Osteoblast (primary cell): ENCODE measurements at regions not wholly inside any gene's neighbourhood (a gene's known extent, or its start where the extent isn't known, plus 50 kb on each side); places are given as distances from the start of the nearest gene placed in this dataset.

Source experiments
- DNase-seq: peaks from one replicate; pipeline ENCODE4 v3.0.0; 2011; ENCODE audit warnings: low spot score, mixed read lengths; ENCODE audit not compliant: insufficient read length; ENCODE audit errors: missing footprints
- H2AFZ ChIP-seq: 2 replicates; pipeline ENCODE4 v1.6.0; 2011; ENCODE audit warnings: mild to moderate bottlenecking, low read length
- H3K27ac ChIP-seq: 2 replicates; pipeline ENCODE4 v1.5.1; 2011; ENCODE audit warnings: mild to moderate bottlenecking, low read depth, low read length, moderate library complexity
- H3K27me3 ChIP-seq: 2 replicates; pipeline ENCODE4 v1.6.0; 2012; ENCODE audit warnings: mild to moderate bottlenecking, control low read depth, inconsistent platforms, low read length, moderate library complexity; ENCODE audit not compliant: insufficient read depth
- H3K36me3 ChIP-seq: 2 replicates; pipeline ENCODE4 v1.5.1; 2011; ENCODE audit warnings: mild to moderate bottlenecking, low read length, control low read depth, moderate library complexity; ENCODE audit not compliant: insufficient read depth
- H3K4me1 ChIP-seq: 2 replicates; pipeline ENCODE4 v1.5.1; 2011; ENCODE audit warnings: mild to moderate bottlenecking, low read length, control low read depth, moderate library complexity; ENCODE audit not compliant: insufficient read depth
- H3K4me2 ChIP-seq: 2 replicates; pipeline ENCODE4 v1.6.0; 2011; ENCODE audit warnings: mild to moderate bottlenecking, low read length; ENCODE audit not compliant: insufficient read depth
- H3K4me3 ChIP-seq: fragments of 200-600 bp; sonication (generic); 3 replicates; pipeline ENCODE4 v1.5.1; 2012; ENCODE audit warnings: mild to moderate bottlenecking, low read length, inconsistent platforms; ENCODE audit not compliant: insufficient read depth
- H3K79me2 ChIP-seq: 2 replicates; pipeline ENCODE4 v1.6.0; 2012; ENCODE audit warnings: mild to moderate bottlenecking, low read length, control low read depth, inconsistent platforms; ENCODE audit not compliant: insufficient read depth
- H3K9me3 ChIP-seq: 2 replicates; pipeline ENCODE4 v1.5.1; 2011; ENCODE audit warnings: low read depth, low read length, control low read depth
- H4K20me1 ChIP-seq: 2 replicates; pipeline ENCODE4 v1.6.0; 2012; ENCODE audit warnings: mild to moderate bottlenecking, low read length, control low read depth; ENCODE audit not compliant: insufficient read depth
- TF ChIP-seq, protein P1 (sequence below): IDR thresholded peaks from 2 replicates; pipeline ENCODE4 v1.5.1; 2011; ENCODE audit warnings: mild to moderate bottlenecking, low read depth, low read length, moderate library complexity; ENCODE audit errors: extremely low read depth

DNA sequence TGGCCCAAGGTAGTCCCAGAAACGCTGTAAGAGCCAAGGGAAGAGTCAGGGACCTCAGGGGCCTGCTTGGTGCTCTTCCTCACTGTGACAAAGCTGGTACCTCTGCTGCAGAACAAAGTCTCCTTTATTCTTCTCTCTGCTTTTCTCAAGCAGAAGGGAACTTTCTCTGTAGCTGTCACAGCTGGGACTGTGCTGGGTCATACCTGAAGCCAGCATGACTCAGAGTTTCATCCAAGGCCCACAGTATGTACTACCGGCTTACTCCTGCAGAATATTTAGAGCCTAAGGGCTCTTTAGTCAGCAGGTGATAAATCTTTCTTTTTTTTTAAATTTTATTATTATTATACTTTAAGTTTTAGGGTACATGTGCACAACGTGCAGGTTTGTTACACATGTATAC is 183.2 kb downstream of the TINAG start:
- H3K4me3 ChIP-seq: no peak overlapping the region
- no peaks in the 10 kb centered on the region for H3K27me3 ChIP-seq
- H3K9me3 ChIP-seq: no peaks in the 10 kb centered on the region
- H3K4me2 ChIP-seq: no peak overlapping the region
- H3K36me3 ChIP-seq: no peaks in the 10 kb centered on the region
- H4K20me1 ChIP-seq: no peaks in the 10 kb centered on the region
- TF ChIP-seq, protein P1, sequence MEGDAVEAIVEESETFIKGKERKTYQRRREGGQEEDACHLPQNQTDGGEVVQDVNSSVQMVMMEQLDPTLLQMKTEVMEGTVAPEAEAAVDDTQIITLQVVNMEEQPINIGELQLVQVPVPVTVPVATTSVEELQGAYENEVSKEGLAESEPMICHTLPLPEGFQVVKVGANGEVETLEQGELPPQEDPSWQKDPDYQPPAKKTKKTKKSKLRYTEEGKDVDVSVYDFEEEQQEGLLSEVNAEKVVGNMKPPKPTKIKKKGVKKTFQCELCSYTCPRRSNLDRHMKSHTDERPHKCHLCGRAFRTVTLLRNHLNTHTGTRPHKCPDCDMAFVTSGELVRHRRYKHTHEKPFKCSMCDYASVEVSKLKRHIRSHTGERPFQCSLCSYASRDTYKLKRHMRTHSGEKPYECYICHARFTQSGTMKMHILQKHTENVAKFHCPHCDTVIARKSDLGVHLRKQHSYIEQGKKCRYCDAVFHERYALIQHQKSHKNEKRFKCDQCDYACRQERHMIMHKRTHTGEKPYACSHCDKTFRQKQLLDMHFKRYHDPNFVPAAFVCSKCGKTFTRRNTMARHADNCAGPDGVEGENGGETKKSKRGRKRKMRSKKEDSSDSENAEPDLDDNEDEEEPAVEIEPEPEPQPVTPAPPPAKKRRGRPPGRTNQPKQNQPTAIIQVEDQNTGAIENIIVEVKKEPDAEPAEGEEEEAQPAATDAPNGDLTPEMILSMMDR: no peak
- no peak overlapping the region for H2AFZ ChIP-seq
- no peak overlapping the region for H3K27ac ChIP-seq
- no peak for DNase-seq
- H3K79me2 ChIP-seq: no peaks in the 10 kb centered on the region
- H3K4me1 ChIP-seq: peaks cover 7% of the 10 kb centered on the region

DNA sequence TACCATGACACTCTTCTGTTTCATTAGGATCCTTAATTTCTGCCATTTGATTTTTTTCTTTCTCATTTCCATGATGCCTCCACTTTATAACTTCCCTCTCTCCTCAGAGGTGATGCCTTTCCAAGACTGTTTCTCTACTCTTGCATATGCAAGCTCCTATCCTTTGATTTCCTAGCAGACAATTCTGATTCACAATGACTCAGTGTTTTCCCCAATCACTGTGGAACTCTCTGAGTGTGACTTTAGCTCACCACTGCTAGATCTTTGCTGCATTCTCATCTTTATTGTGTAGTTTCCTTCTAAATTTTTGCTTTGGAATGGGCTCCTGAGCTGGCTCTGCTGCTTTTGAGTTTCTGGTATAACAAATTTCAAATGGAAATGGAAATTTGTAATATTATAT is 184.9 kb downstream of the TINAG start:
- DNase-seq: peak; percentile 13
- Histone ChIP-seq H3K9me3 (no peaks in the 10 kb centered on the region), H3K4me1 (peaks cover 7% of the 10 kb centered on the region), H3K4me3 (no peak overlapping the region), H4K20me1 (no peaks in the 10 kb centered on the region), H3K36me3 (no peaks in the 10 kb centered on the region), H3K27ac (peak overlapping the region; percentile 25), H2AFZ (peak overlapping the region; percentile 12), H3K27me3 (no peaks in the 10 kb centered on the region), H3K79me2 (no peaks in the 10 kb centered on the region), H3K4me2 (peak overlapping the region; percentile 11)
- TF ChIP-seq, protein P1: no peak

DNA sequence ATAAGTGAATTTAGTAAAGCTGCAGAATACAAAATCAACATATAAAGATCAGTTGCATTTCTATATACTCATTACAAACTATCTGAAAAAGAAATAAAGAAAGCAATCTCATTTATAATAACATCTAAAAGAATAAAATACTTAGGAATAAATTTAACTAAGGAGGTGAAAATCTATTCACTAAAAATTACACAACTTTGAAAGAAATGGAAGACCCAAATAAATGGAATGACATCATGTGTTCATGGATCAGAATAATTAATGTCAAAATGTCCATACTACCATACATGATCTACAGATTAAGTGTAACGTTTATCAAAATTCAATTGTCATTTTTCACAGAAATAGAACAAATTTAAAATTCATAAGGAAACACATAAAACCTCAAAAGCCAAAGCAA is 194.9 kb downstream of the TINAG start:
- H3K9me3 ChIP-seq: no peaks in the 10 kb centered on the region
- no peaks in the 10 kb centered on the region for H3K27me3 ChIP-seq
- no peak overlapping the region for H3K27ac ChIP-seq
- no peak overlapping the region for H2AFZ ChIP-seq
- no peaks in the 10 kb centered on the region for H3K36me3 ChIP-seq
- no peak overlapping the region for H3K4me2 ChIP-seq
- no peaks in the 10 kb centered on the region for H4K20me1 ChIP-seq
- no peaks in the 10 kb centered on the region for H3K79me2 ChIP-seq
- no peaks in the 10 kb centered on the region for H3K4me1 ChIP-seq
- TF ChIP-seq, protein P1: no peak
- DNase-seq: no peak
- no peak overlapping the region for H3K4me3 ChIP-seq

DNA sequence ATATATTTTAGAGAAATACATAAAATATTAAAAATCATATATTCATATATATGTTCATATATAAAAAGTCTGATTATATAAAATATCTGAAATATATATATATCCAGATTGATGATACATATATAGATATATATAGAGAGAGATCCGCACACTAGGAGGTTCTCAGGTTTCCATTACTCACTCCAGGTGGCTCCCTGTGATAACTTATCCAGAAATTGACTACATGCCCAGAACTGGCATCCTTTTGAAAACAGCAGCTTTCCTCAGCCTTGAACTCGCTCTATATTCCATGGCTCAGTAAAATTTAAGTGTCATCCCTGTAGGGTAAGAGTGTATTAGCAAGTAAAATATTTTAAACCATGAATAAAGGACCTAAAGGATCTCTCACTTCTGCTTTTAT is 206.8 kb downstream of the TINAG start:
- TF ChIP-seq, protein P1: no peak
- no peak overlapping the region for H3K27ac ChIP-seq
- no peaks in the 10 kb centered on the region for H4K20me1 ChIP-seq
- H3K4me1 ChIP-seq: no peaks in the 10 kb centered on the region
- H2AFZ ChIP-seq: no peak overlapping the region
- H3K4me2 ChIP-seq: no peak overlapping the region
- no peaks in the 10 kb centered on the region for H3K9me3 ChIP-seq
- no peaks in the 10 kb centered on the region for H3K79me2 ChIP-seq
- no peaks in the 10 kb centered on the region for H3K27me3 ChIP-seq
- no peak overlapping the region for H3K4me3 ChIP-seq
- DNase-seq: no peak
- no peaks in the 10 kb centered on the region for H3K36me3 ChIP-seq
